ENCODE measurements at regions not wholly inside any gene's neighbourhood (a gene's known extent, or its start where the extent isn't known, plus 50 kb on each side); places are given as distances from the start of the nearest gene placed in this dataset.
"Not testable (repeated sequence)": the region's sequence is repeated elsewhere in the genome, so short reads cannot be mapped to it uniquely, and the experiment has no call there.

DNA sequence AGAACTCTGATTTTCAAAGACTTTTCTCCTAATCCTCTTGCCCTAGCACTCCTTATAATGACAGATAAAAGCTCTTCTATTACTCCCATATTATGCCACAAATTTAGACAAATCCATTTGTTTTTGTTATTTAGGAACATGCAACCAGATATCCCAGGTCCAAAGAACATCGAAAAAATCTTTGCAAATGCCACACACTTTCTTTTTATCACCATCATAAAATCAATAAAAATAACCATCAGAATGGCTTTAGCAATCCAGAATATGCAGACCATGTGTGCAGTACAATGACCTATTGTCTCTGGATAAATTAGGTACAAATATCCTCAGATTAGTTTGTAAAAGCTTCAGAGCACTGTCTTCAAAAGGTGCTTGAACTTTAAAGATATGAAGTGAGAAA lies 376.2 kb upstream of the TCF4 start:
- ChIA-PET CTCF (no interaction called here), POLR2A (no interaction called here)
- ATAC-seq (no peak), DNase-seq (no peak)
- Mint-ChIP-seq H3K4me3 (no peak overlapping the region), H3K9me3 (ENCODE audit: insufficient read depth) (no peaks in the 10 kb centered on the region), H3K4me1 (ENCODE audit: low read depth) (no peaks in the 10 kb centered on the region), H3K27ac (no peak overlapping the region), H3K27me3 (ENCODE audit: low read depth) (no peaks in the 10 kb centered on the region), H3K36me3 (ENCODE audit: low read depth) (no peaks in the 10 kb centered on the region)

DNA sequence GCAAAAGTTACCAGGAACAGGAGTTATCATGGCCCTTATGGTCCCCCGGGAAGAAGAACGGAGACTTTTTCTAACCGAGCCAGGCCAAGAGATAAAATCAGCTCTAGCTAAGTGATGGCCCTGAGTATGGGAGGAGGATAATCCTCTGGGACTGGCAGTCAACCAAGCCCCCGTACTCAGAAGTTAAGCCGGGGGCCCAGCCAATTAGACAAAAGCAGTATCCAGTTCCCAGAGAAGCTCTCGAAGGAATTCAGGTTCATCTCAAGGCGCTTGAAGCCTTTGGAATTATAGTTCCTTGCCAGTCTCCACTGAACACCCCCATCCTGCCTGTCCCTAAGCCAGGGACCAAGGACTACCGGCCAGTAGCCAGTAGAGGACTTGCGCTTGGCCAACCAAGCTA lies 365.3 kb upstream of the TCF4 start:
- no peak overlapping the region for H3K4me3 Mint-ChIP-seq
- POLR2A ChIA-PET, result no interaction called here
- H3K9me3 Mint-ChIP-seq (ENCODE audit: insufficient read depth), result no peaks in the 10 kb centered on the region
- no peaks in the 10 kb centered on the region for H3K36me3 Mint-ChIP-seq (ENCODE audit: low read depth)
- no peaks in the 10 kb centered on the region for H3K27me3 Mint-ChIP-seq (ENCODE audit: low read depth)
- no peak overlapping the region for H3K27ac Mint-ChIP-seq
- ATAC-seq (no peak), DNase-seq (no peak)
- CTCF ChIA-PET, result no interaction called here
- no peaks in the 10 kb centered on the region for H3K4me1 Mint-ChIP-seq (ENCODE audit: low read depth)

- H3K4me3 Mint-ChIP-seq; H3K36me3 Mint-ChIP-seq (ENCODE audit: low read depth); ATAC-seq; H3K27ac Mint-ChIP-seq; POLR2A ChIA-PET; H3K4me1 Mint-ChIP-seq (ENCODE audit: low read depth); H3K27me3 Mint-ChIP-seq (ENCODE audit: low read depth); CTCF ChIA-PET; H3K9me3 Mint-ChIP-seq (ENCODE audit: insufficient read depth); DNase-seq: not testable (repeated sequence)
Observed at GRCh38 chr18:55951738-55952137, 363.7 kb upstream of the TCF4 start.

GRCh38 chr18:55950379-55951166 lies 362.6 kb upstream of the TCF4 start:
- Mint-ChIP-seq H3K9me3 (ENCODE audit: insufficient read depth) (no peaks in the 10 kb centered on the region), H3K4me1 (ENCODE audit: low read depth) (no peaks in the 10 kb centered on the region), H3K27me3 (ENCODE audit: low read depth) (no peaks in the 10 kb centered on the region), H3K27ac (no peak overlapping the region), H3K4me3 (no peak overlapping the region), H3K36me3 (ENCODE audit: low read depth) (no peaks in the 10 kb centered on the region)
- no peak for ATAC-seq
- ChIA-PET POLR2A (no interaction called here), CTCF (no interaction called here)
- DNase-seq, result no peak

GRCh38 chr18:55934821-55935220 lies 346.8 kb upstream of the TCF4 start:
- no peak for DNase-seq
- Mint-ChIP-seq H3K36me3 (ENCODE audit: low read depth) (no peaks in the 10 kb centered on the region), H3K4me3 (no peak overlapping the region), H3K9me3 (ENCODE audit: insufficient read depth) (peaks cover 21% of the 10 kb centered on the region), H3K27ac (no peak overlapping the region), H3K27me3 (ENCODE audit: low read depth) (no peaks in the 10 kb centered on the region), H3K4me1 (ENCODE audit: low read depth) (no peaks in the 10 kb centered on the region)
- CTCF ChIA-PET, result no interaction called here
- ATAC-seq, result no peak
- POLR2A ChIA-PET, result no interaction called here

DNA sequence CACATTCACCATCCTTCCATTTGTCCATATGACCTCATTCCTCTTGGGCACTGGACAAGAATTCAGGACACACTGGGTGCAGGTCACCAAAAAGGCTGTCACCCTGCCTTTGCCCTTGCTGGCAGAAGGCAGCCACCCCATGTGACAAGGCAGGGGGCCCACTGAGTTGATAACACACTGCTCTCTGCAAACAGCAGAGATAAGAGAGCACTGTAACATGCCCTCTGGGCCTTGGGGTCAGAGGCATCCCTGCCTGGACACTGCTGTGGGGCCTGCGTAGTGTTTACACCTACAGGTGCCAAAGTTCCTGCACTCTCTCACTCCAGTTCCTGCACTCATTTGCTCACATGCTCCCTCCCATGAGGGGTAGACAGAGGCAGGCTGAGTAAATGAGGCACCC lies 344.7 kb upstream of the TCF4 start:
- DNase-seq (no peak), ATAC-seq (no peak)
- POLR2A ChIA-PET, result no interaction called here
- no peak overlapping the region for H3K27ac Mint-ChIP-seq
- H3K4me3 Mint-ChIP-seq, result no peak overlapping the region
- peaks cover 13% of the 10 kb centered on the region for H3K9me3 Mint-ChIP-seq (ENCODE audit: insufficient read depth)
- H3K4me1 Mint-ChIP-seq (ENCODE audit: low read depth), result no peaks in the 10 kb centered on the region
- H3K27me3 Mint-ChIP-seq (ENCODE audit: low read depth), result no peaks in the 10 kb centered on the region
- H3K36me3 Mint-ChIP-seq (ENCODE audit: low read depth), result no peaks in the 10 kb centered on the region
- CTCF ChIA-PET, result no interaction called here

DNA sequence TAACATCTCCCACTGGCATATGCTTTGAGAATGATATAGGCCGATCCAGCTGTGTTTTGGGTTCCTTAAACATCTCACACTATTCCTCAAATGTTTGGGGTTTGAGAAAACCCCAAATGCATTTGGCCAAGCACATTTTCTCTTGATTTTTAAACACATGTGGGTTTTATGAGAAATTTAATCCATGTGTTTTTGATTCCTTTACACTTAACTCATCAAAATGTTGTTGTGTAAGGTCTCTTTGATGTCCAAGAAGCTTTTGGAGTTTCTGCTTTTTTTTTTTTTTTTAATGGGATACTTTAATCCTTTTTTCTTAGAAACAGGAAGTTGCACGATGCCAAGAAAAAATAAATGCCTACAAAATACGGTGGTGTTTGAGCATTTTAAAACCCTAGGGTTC lies 339.8 kb upstream of the TCF4 start:
- POLR2A ChIA-PET, result no interaction called here
- no peak for ATAC-seq
- Mint-ChIP-seq H3K27ac (no peak overlapping the region), H3K36me3 (ENCODE audit: low read depth) (no peaks in the 10 kb centered on the region), H3K4me3 (no peak overlapping the region), H3K4me1 (ENCODE audit: low read depth) (no peaks in the 10 kb centered on the region), H3K9me3 (ENCODE audit: insufficient read depth) (no peaks in the 10 kb centered on the region), H3K27me3 (ENCODE audit: low read depth) (no peaks in the 10 kb centered on the region)
- DNase-seq, result no peak
- CTCF ChIA-PET, result no interaction called here

GRCh38 chr18:55925772-55926171 lies 337.8 kb upstream of the TCF4 start:
- Mint-ChIP-seq H3K9me3 (ENCODE audit: insufficient read depth) (no peaks in the 10 kb centered on the region), H3K27me3 (ENCODE audit: low read depth) (no peaks in the 10 kb centered on the region), H3K4me3 (no peak overlapping the region), H3K36me3 (ENCODE audit: low read depth) (no peaks in the 10 kb centered on the region), H3K27ac (no peak overlapping the region), H3K4me1 (ENCODE audit: low read depth) (no peaks in the 10 kb centered on the region)
- no peak for ATAC-seq
- CTCF ChIA-PET, result no interaction called here
- no peak for DNase-seq
- POLR2A ChIA-PET, result no interaction called here

DNA sequence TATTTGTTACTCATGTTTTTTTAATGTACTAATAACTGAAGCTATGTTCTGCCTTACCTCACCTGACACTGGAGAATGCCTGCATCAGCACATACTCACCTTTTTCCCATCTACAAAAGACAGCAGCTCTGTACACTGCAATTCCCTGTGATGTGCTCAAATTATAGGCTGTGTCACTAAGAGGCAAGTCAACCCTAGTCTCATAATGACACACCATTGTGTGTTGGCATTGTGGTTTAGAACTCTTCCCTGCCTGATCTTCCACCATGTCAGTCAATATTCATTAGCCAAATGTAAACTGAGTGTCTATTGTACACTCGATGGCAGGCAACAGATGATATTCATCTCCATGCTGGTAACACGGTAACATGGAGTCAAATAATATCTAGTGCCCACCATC lies 332.1 kb upstream of the TCF4 start:
- ChIA-PET CTCF (no interaction called here), POLR2A (no interaction called here)
- no peak overlapping the region for H3K27ac Mint-ChIP-seq
- H3K9me3 Mint-ChIP-seq (ENCODE audit: insufficient read depth), result no peaks in the 10 kb centered on the region
- no peaks in the 10 kb centered on the region for H3K27me3 Mint-ChIP-seq (ENCODE audit: low read depth)
- H3K36me3 Mint-ChIP-seq (ENCODE audit: low read depth), result no peaks in the 10 kb centered on the region
- ATAC-seq (no peak), DNase-seq (no peak)
- no peak overlapping the region for H3K4me3 Mint-ChIP-seq
- no peaks in the 10 kb centered on the region for H3K4me1 Mint-ChIP-seq (ENCODE audit: low read depth)

GRCh38 chr18:55918444-55918843 lies 330.5 kb upstream of the TCF4 start:
- no peaks in the 10 kb centered on the region for H3K27me3 Mint-ChIP-seq (ENCODE audit: low read depth)
- no peaks in the 10 kb centered on the region for H3K4me1 Mint-ChIP-seq (ENCODE audit: low read depth)
- POLR2A ChIA-PET, result no interaction called here
- CTCF ChIA-PET, result no interaction called here
- no peak overlapping the region for H3K4me3 Mint-ChIP-seq
- DNase-seq, result no peak
- no peak overlapping the region for H3K27ac Mint-ChIP-seq
- H3K9me3 Mint-ChIP-seq (ENCODE audit: insufficient read depth), result no peaks in the 10 kb centered on the region
- no peaks in the 10 kb centered on the region for H3K36me3 Mint-ChIP-seq (ENCODE audit: low read depth)
- no peak for ATAC-seq

DNA sequence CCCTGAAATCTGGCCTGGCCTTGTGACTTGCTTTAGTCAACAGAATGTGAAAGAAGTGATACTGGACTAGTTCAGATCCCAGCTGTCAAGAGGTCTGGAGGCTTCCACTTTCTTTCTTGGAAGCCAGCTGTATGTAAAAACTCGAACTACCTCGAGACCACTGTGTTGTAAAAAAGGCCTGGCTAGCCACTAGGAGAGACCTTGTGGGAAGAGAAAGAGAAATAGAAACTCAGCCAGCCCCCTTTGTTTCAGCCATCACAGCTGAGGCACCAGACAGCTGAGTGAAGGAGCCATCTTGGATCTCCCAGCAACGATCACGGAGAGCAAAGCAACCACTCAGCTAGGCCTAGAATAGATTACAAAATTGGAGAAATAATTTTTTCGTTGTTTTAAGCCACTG lies 324.9 kb upstream of the TCF4 start:
- CTCF ChIA-PET, result no interaction called here
- Mint-ChIP-seq H3K9me3 (ENCODE audit: insufficient read depth) (no peaks in the 10 kb centered on the region), H3K4me3 (no peak overlapping the region), H3K27me3 (ENCODE audit: low read depth) (no peaks in the 10 kb centered on the region), H3K36me3 (ENCODE audit: low read depth) (no peaks in the 10 kb centered on the region), H3K4me1 (ENCODE audit: low read depth) (no peaks in the 10 kb centered on the region), H3K27ac (no peak overlapping the region)
- POLR2A ChIA-PET, result no interaction called here
- ATAC-seq (no peak), DNase-seq (no peak)

DNA sequence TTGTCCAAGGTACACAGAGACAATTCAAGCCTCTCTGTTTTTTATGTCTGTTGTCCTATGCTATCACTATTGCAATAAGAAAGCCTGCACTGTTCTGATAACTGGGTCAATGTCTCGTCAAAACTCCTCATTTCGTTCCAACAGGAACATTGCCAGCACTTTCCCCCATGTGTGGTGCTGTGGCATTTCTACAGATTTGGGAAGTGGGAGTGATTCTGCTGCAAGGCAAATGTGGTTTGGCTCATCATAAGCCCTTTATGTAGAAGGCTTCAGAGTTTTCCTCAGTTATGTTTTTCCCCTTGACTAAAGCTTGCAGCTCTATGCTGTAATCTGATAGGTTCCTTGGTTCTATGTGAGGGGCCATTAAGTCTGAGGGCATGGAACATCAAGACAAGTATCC lies 324.1 kb upstream of the TCF4 start:
- POLR2A ChIA-PET, result no interaction called here
- CTCF ChIA-PET, result no interaction called here
- ATAC-seq (no peak), DNase-seq (no peak)
- Mint-ChIP-seq H3K4me1 (ENCODE audit: low read depth) (no peaks in the 10 kb centered on the region), H3K27ac (no peak overlapping the region), H3K4me3 (no peak overlapping the region), H3K9me3 (ENCODE audit: insufficient read depth) (no peaks in the 10 kb centered on the region), H3K36me3 (ENCODE audit: low read depth) (no peaks in the 10 kb centered on the region), H3K27me3 (ENCODE audit: low read depth) (no peaks in the 10 kb centered on the region)

DNA sequence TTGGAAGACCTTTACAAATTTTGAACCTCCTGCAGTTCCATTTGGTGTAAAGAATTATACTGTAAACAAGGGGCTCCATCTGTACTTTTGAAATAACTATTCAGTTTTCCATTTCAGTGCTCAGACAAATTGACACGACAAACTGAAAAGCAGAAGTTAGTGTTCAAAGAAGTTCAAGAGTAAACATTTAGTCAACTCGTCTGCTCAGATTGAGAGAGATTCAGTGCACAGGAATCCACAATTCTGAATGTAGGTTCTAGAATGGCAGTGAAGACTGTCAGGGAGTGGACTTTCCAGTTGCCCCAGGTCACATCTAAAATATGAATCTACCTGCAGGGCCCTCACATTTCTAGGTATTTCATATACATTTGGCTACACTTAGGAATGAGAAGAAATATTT lies 322.3 kb upstream of the TCF4 start:
- ChIA-PET CTCF (no interaction called here), POLR2A (no interaction called here)
- no peaks in the 10 kb centered on the region for H3K9me3 Mint-ChIP-seq (ENCODE audit: insufficient read depth)
- H3K4me3 Mint-ChIP-seq, result no peak overlapping the region
- H3K27ac Mint-ChIP-seq, result no peak overlapping the region
- DNase-seq, result no peak
- ATAC-seq, result no peak
- no peaks in the 10 kb centered on the region for H3K27me3 Mint-ChIP-seq (ENCODE audit: low read depth)
- H3K4me1 Mint-ChIP-seq (ENCODE audit: low read depth), result no peaks in the 10 kb centered on the region
- H3K36me3 Mint-ChIP-seq (ENCODE audit: low read depth), result no peaks in the 10 kb centered on the region

All from activated CD8-positive, alpha-beta T cell treated with anti-CD3 and anti-CD28 coated beads, Interleukin-2, amount 10 ng/mL, durations not matched to agents 7 days and 5 days (primary cell).